HG03469 (cell line): ENCODE measurements at regions not wholly inside any gene's neighbourhood (a gene's known extent, or its start where the extent isn't known, plus 50 kb on each side); places are given as distances from the start of the nearest gene placed in this dataset.
"Not testable (repeated sequence)": the region's sequence is repeated elsewhere in the genome, so short reads cannot be mapped to it uniquely, and the experiment has no call there.

Experiments
- ATAC-seq: cut with Tn5 transposase; IDR thresholded peaks from one replicate; pipeline ENCODE4 v1.9.1; 2021; ENCODE audit warnings: mild to moderate bottlenecking, moderate library complexity, moderate number of reproducible peaks; ENCODE audit not compliant: unreplicated experiment

- ATAC-seq = not testable (repeated sequence)
These were observed 153.9 kb upstream of the PLGLB2 start for GRCh38 chr2:87593784-87594610.

DNA sequence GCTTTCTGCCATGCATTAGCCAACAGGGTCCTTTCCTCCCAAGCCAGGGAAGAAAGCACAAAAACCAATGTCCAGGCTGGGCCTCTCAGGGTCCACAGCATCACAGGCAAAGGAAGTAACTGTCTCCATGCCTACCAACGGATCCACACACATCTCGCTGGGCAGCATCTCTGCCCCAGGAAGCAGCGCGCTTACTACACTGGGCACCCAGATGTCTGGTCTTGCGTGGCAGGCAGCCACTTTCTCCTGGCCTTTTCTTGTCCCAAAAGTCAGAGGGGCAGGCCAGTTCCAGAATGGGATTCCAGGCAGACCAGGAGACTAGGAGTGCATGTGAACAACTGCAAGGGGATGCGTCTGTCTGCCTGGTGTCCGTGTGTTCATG lies 153.3 kb upstream of the PLGLB2 start:
- not testable (repeated sequence) for ATAC-seq

DNA sequence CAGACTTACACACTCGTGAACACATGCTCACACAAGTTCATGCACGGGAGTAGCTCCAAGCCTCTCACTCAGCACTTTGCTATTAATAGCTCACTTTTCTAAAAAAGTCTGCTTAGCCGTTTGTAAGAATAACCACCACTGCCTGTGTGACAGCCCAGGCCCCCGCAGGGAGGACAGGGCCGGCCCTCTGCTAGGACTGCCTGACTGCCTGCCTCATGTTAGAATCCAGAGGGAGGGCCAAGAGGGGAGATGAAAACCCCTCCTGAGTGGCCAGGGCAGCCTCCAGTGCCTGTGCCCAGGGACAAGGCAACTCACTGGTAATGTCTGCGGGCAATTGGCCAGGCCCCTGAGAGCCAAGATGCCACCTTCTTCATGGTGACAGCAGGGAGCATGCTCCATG lies 152.9 kb upstream of the PLGLB2 start:
- not testable (repeated sequence) for ATAC-seq

DNA sequence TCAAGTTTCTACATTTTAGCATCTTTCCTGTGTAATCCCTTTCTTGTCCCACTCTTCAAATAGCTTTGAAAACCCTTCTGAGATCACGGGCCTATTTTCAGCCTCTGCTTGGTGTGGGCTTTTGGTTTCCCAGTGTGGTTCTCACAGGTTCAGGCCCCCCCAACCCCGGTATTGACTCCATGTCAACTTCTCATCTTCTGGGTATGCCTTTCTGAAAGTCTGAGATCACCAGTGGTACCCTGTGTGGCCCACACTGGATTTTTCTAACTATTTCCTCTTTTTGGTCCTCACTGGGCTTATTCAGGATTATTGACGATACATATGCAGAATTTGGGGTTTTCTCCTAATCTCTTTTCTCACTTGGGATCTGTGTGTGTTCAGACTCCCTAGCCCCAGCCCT lies 146.9 kb upstream of the PLGLB2 start:
- ATAC-seq = not testable (repeated sequence)

GRCh38 chr2:87602118-87602517 lies 145.8 kb upstream of the PLGLB2 start:
- not testable (repeated sequence) for ATAC-seq

DNA sequence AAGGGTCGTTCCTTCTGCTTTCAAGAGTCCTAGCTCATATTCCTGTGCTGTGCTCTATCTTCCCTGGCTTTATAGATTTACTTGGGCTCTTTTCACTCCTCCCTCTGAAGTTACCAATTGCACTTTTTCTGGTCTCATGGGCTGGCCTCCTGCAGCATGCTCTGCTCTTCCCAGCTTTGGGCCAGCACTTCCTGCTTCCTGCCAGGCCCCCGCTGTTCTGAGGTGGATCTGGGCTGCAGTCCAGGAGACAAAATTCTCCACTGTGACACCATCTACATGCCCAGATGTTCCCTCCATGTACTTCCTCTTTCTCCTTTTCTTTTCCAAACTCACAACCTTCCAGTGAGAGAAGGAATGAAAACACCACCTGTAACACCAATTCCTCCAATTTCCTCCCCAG lies 145.2 kb upstream of the PLGLB2 start:
- not testable (repeated sequence) for ATAC-seq

DNA sequence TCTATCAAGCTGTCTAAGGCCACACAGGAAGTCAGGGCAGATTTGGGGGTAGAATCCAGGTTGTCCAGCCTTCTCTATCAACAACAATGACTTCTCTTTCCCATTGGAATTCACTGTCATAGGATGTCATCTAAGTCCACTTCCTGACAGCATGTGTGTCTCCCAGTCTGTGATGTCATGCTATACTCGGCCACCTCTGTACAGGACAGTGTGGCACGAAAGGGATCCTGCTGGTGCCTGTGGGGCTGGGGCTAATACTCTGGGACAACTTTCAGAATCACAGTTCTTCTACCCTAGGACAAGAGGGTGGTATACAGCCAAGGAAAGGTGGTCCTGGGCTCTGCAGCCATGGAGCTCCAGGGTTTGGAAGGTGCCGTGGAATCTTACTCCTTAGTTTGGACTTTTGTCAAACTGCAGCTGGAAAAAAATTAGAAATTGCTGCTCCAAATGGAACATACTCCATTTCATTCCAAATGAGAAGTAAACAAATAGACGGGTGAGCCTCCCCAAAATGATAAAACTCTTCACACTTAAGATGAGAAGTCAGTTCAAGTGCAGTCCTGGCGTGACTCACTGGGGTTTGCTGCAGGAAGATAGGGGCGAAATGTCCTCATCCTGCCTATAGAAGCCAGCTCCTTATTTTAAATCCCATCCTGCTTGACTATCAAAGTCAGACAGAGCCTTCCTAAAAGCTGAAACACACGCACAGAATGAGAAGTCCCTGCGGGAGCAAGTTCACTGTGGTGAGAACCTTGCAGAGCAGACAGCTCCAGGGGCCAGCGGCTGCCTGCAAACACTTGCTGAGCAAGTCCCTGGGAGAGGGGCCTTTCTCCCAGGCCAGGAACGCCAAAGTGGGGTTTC lies 144.2 kb upstream of the PLGLB2 start:
- ATAC-seq = not testable (repeated sequence)

DNA sequence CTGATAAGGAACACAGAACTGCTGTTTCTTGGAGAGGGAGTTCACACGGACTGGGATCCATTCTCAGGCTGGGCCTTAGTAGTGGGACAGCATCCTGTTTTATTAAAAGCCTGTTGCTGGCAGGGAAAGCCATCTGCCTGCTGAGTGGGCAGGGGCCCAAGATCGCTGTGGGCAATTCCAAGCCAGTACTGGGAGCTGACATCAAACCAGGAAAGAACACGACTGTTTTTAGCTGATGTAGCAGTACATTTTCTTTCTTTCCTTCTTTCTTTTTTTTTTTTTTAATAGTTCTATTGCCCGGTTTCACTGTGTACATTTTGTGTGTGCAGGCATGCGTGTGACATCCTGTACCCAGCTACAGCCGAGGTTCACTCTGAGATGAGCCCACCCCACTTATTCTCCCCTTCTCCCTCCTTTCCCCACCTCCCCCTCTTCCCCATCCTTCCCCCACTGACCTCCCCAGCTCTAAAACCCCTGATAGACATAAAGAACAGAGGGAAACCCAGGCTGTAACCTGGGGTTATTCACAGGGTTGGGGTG lies 143.5 kb upstream of the PLGLB2 start:
- not testable (repeated sequence) for ATAC-seq

DNA sequence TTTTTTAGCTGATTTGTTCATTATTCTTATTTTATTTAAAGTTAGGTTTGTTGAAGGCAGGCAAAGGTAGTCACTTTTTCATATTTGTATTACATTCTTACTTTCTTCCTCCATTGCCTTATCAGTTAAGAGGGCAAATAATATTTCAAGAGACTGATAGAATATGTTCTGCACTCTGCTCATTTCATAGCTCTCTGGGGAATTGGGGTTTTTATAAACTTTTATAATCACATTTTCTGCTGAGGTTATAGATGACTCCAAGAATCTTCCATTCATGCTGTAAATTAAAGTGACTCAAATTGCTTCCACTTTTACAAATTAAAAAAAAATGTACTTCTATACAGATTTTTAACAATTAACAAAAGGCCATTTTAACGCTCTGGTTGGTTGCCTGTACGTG lies 142.9 kb upstream of the PLGLB2 start:
- ATAC-seq = not testable (repeated sequence)

DNA sequence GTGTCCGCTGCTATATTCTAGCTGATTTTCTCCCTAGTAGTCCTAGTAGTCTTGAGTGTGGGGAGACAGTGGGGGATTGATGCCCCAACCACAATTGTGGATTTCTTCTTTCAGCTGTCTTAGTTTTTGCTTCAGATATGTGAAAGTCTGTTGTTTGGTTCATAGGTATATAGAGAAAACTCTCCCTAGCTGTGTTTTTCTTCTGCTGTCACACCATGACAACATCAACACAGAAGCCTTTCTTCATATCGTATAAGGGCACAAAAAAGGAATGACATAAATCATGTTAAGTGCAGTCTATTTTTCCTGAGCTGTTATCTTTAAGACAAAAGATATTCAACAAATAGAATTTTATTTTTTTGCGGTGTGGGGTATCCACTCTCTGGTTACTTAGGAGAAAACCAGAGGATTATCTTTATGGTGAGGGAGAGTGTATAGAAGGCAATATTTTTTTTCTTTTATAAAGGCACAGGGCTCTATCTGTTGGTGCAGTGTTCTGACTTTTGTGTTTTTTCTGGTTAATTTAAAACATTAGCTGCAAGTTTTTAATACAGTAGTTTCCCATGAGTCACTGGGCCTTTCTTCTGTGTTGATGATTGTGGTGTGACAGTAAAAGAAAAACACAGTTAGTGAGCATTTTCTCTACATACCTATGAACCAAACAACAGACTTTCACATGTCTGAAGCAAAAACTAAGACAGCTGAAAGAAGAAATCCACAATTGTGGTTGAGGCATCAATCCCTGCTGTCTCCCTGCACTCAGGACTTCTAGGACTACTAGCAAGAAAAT lies 139.3 kb upstream of the PLGLB2 start:
- not testable (repeated sequence) for ATAC-seq

DNA sequence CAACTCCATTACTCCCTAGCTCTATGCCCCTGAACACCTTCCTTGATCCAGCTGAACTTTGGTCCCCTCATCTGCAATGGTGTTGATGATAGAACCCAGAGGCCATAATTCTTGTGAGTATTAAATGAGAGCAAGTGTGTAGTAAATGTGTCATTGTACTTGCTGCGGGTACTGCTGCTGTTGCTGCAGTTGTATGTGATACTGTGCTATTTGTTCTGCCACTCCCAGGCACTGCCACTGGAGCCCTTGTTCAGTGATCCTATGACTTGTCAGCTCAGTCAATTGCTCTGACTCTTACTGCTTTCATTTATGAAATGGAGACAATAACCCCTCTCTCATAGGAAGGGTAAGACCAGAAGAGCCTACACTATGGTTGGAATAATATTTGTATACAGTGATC lies 136.9 kb upstream of the PLGLB2 start:
- not testable (repeated sequence) for ATAC-seq

- ATAC-seq = not testable (repeated sequence)
These were observed 136.5 kb upstream of the PLGLB2 start for GRCh38 chr2:87611416-87611815.

DNA sequence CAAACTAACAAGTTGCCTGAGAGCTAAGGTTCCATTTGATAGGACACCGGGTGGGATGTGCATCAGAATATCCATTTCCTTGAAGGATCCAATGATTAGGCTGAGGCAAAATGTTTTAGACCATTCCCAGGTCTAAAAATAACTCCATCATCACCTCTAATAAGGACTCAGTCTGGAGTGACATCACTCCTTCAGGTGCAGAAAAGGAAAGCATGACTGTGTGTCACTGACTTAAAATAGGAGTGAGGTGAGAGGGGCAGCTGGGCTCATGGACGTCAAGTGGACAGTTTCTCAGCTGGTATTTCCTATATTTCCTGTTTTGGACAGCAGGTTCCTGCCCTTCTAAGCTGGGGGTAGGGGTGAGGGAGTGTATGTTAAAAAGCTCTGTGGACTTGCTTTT lies 135.9 kb upstream of the PLGLB2 start:
- ATAC-seq = not testable (repeated sequence)

GRCh38 chr2:87614829-87615434 lies 133.0 kb upstream of the PLGLB2 start:
- ATAC-seq = not testable (repeated sequence)

GRCh38 chr2:87619121-87619520 lies 128.8 kb upstream of the PLGLB2 start:
- not testable (repeated sequence) for ATAC-seq

DNA sequence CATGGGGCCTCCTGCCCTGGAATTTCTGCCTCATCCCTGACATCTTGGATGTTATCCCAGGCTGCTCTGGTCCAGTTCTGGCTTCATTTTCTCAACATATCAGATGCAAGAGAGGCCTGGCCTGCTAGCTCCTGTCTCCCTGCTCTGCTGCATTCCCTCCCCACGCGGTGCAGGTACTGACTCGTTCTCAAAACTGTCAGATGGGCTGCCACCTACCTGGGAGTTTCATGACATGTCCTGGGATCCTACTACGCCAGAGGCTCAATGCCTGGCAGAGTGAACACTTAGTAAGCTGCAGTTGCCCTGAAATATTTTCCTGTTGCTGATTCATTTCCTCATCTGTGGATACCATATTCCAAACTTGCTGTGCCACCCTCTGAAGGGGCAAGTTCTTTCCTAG lies 126.7 kb upstream of the PLGLB2 start:
- ATAC-seq = not testable (repeated sequence)

DNA sequence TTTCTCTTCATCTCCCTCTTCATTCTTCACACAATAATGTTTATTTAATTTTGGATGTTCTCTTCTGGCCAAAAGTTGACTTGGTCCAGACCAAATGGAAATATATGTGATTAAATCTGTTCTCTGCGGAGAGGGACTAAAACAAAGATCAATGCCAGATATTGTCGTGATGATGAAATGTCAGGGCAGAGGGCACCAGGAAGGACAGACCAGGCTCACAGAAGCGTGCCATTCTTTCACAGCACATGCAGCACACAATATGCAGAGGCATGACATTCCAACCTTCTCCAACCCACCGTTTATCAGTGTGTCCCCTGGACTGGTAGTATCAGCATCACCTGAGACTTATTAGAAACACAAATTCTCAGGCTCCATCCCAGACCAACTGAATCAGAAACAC lies 125.2 kb upstream of the PLGLB2 start:
- ATAC-seq = not testable (repeated sequence)

- ATAC-seq = not testable (repeated sequence)
These were observed 118.1 kb upstream of the PLGLB2 start for GRCh38 chr2:87629491-87630458.

GRCh38 chr2:87630892-87631291 lies 117.0 kb upstream of the PLGLB2 start:
- ATAC-seq = not testable (repeated sequence)
